Hepatocyte (in vitro differentiated cells): ENCODE measurements at regions not wholly inside any gene's neighbourhood (a gene's known extent, or its start where the extent isn't known, plus 50 kb on each side); places are given as distances from the start of the nearest gene placed in this dataset.

ENCODE experiments used
- DNase-seq: peaks from one replicate; pipeline ENCODE4 v3.0.0-alpha.2; 2016; ENCODE audit warnings: low spot score
- H2AFZ ChIP-seq: fragments of 200-600 bp; sonication (generic); 2 replicates; pipeline ENCODE4 v1.6.0; 2016; ENCODE audit warnings: antibody characterized with exemption, mild to moderate bottlenecking
- H3K27ac ChIP-seq: fragments of 200-600 bp; sonication (generic); 2 replicates; pipeline ENCODE4 v1.5.1; 2016; ENCODE audit warnings: mild to moderate bottlenecking
- H3K27me3 ChIP-seq: fragments of 200-600 bp; sonication (generic); 2 replicates; pipeline ENCODE4 v1.6.1; 2016
- H3K36me3 ChIP-seq: fragments of 200-600 bp; sonication (generic); replicated peaks from 2 replicates; pipeline ENCODE4 v1.5.1; 2016; ENCODE audit warnings: low read depth; ENCODE audit not compliant: insufficient read depth
- H3K4me1 ChIP-seq: fragments of 200-600 bp; sonication (generic); 2 replicates; pipeline ENCODE4 v1.5.1; 2016; ENCODE audit warnings: mild to moderate bottlenecking, moderate library complexity; ENCODE audit not compliant: insufficient read depth
- H3K4me2 ChIP-seq: fragments of 200-600 bp; sonication (generic); 2 replicates; pipeline ENCODE4 v1.6.0; 2016
- H3K4me3 ChIP-seq: fragments of 200-600 bp; sonication (generic); 2 replicates; pipeline ENCODE4 v1.5.1; 2016; ENCODE audit warnings: mild to moderate bottlenecking
- H3K79me2 ChIP-seq: fragments of 200-600 bp; sonication (generic); 2 replicates; pipeline ENCODE4 v1.6.0; 2017; ENCODE audit warnings: mild to moderate bottlenecking
- H3K9me2 ChIP-seq: fragments of 200-600 bp; sonication (generic); replicated peaks from 2 replicates; pipeline ENCODE4 v1.6.0; 2017; ENCODE audit warnings: mild to moderate bottlenecking; ENCODE audit not compliant: insufficient read depth
- H3K9me3 ChIP-seq: fragments of 200-600 bp; sonication (generic); 2 replicates; pipeline ENCODE4 v1.5.1; 2016; ENCODE audit warnings: low read depth, mild to moderate bottlenecking
- H4K20me1 ChIP-seq: fragments of 200-600 bp; sonication (generic); 2 replicates; pipeline ENCODE4 v1.6.0; 2016; ENCODE audit warnings: mild to moderate bottlenecking; ENCODE audit not compliant: insufficient read depth, poor library complexity, severe bottlenecking
- CTCF ChIP-seq: fragments of 200-600 bp; sonication (generic); IDR thresholded peaks from 2 replicates; pipeline ENCODE4 v1.5.1; 2016; ENCODE audit warnings: antibody characterized with exemption, mild to moderate bottlenecking; ENCODE audit not compliant: poor library complexity
- EZH2 ChIP-seq: fragments of 200-600 bp; sonication (generic); IDR thresholded peaks from 2 replicates; pipeline ENCODE4 v1.6.1; 2016; ENCODE audit warnings: antibody characterized with exemption, mild to moderate bottlenecking, borderline replicate concordance
- EZH2phosphoT487 ChIP-seq: fragments of 200-600 bp; sonication (generic); IDR thresholded peaks from one replicate; pipeline ENCODE4 v1.6.1; 2018; ENCODE audit warnings: antibody characterized with exemption, mild to moderate bottlenecking, low read depth, moderate library complexity; ENCODE audit not compliant: unreplicated experiment, severe bottlenecking
- WGBS: methylation state at CpG from one replicate; pipeline ENCODE4 v1.1.6; 2016; ENCODE audit warnings: low lambda C conversion rate; ENCODE audit errors: missing lambda C conversion rate; 5-methylcytosine and 5-hydroxymethylcytosine counted together

GRCh38 chr13:22210134-22210930 is 539.5 kb downstream of the FGF9 start:
- Histone ChIP-seq H3K9me2 (no peaks in the 10 kb centered on the region), H2AFZ (no peak overlapping the region), H3K79me2 (no peaks in the 10 kb centered on the region), H3K36me3 (no peaks in the 10 kb centered on the region), H3K27ac (no peak overlapping the region), H3K4me1 (no peaks in the 10 kb centered on the region), H3K4me3 (no peak overlapping the region), H3K4me2 (no peak overlapping the region), H4K20me1 (no peaks in the 10 kb centered on the region), H3K9me3 (no peaks in the 10 kb centered on the region), H3K27me3 (no peaks in the 10 kb centered on the region)
- TF ChIP-seq EZH2 (no peak), CTCF (no peak), EZH2phosphoT487 (no peak)
- WGBS: 77% methylated on average over 14 of the region's 14 CpGs
- no peak for DNase-seq

- no peak for TF ChIP-seq EZH2phosphoT487
- no peak for TF ChIP-seq CTCF
- TF ChIP-seq EZH2: no peak
- H3K4me1 ChIP-seq: no peaks in the 10 kb centered on the region
- 97% methylated on average over 14 of the region's 14 CpGs for WGBS
These were observed 541.0 kb downstream of the FGF9 start for GRCh38 chr13:22211876-22212275.

GRCh38 chr13:22212576-22212975 is 541.7 kb downstream of the FGF9 start:
- no peaks in the 10 kb centered on the region for H3K9me3 ChIP-seq
- H4K20me1 ChIP-seq: no peaks in the 10 kb centered on the region
- no peaks in the 10 kb centered on the region for H3K27me3 ChIP-seq
- TF ChIP-seq CTCF: no peak
- no peak for TF ChIP-seq EZH2phosphoT487
- TF ChIP-seq EZH2: no peak
- H3K79me2 ChIP-seq: no peaks in the 10 kb centered on the region
- H3K36me3 ChIP-seq: no peaks in the 10 kb centered on the region
- no peaks in the 10 kb centered on the region for H3K4me1 ChIP-seq
- no peak overlapping the region for H3K4me2 ChIP-seq
- WGBS: 95% methylated on average over 10 of the region's 10 CpGs
- H2AFZ ChIP-seq: no peak overlapping the region
- no peak for DNase-seq
- H3K9me2 ChIP-seq: no peaks in the 10 kb centered on the region
- no peak overlapping the region for H3K27ac ChIP-seq
- H3K4me3 ChIP-seq: no peak overlapping the region

More at GRCh38 chr13:22211876-22212275, 541.0 kb downstream of the FGF9 start:
- H3K36me3 ChIP-seq: no peaks in the 10 kb centered on the region
- H3K9me3 ChIP-seq: no peaks in the 10 kb centered on the region
- H4K20me1 ChIP-seq: no peaks in the 10 kb centered on the region
- no peak overlapping the region for H3K27ac ChIP-seq
- H2AFZ ChIP-seq: no peak overlapping the region
- no peak overlapping the region for H3K4me2 ChIP-seq
- no peaks in the 10 kb centered on the region for H3K9me2 ChIP-seq
- H3K27me3 ChIP-seq: no peaks in the 10 kb centered on the region
- no peaks in the 10 kb centered on the region for H3K79me2 ChIP-seq
- H3K4me3 ChIP-seq: no peak overlapping the region
- no peak for DNase-seq
